Upper lobe of right lung (tissue), 1 donor: ENCODE measurements at regions not wholly inside any gene's neighbourhood (a gene's known extent, or its start where the extent isn't known, plus 50 kb on each side); places are given as distances from the start of the nearest gene placed in this dataset.
"Not testable (repeated sequence)": the region's sequence is repeated elsewhere in the genome, so short reads cannot be mapped to it uniquely, and the experiment has no call there.

ENCODE experiments used
- ATAC-seq: fragments of 200-7000 bp; cut with Tn5 transposase; one replicate; pipeline ENCODE4 v1.9.1; 2020; ENCODE audit warnings: mild to moderate bottlenecking, moderate library complexity
- DNase-seq: peaks from one replicate; pipeline ENCODE4 v3.0.0-alpha.2; 2020
- H3K27ac ChIP-seq: fragments of 200-600 bp; one replicate; pipeline ENCODE4 v1.8.0; 2022
- H3K27me3 ChIP-seq: fragments of 200-600 bp; one replicate; pipeline ENCODE4 v1.8.0; 2022; ENCODE audit warnings: mild to moderate bottlenecking
- H3K36me3 ChIP-seq: fragments of 200-600 bp; one replicate; pipeline ENCODE4 v1.8.0; 2022
- H3K4me1 ChIP-seq: fragments of 200-600 bp; one replicate; pipeline ENCODE4 v1.8.0; 2022
- H3K4me3 ChIP-seq: fragments of 200-600 bp; one replicate; pipeline ENCODE4 v1.8.0; 2022; ENCODE audit warnings: mild to moderate bottlenecking
- H3K9me3 ChIP-seq: fragments of 200-600 bp; one replicate; pipeline ENCODE4 v1.8.0; 2022
- CTCF ChIP-seq: fragments of 200-600 bp; IDR thresholded peaks from one replicate; pipeline ENCODE4 v1.8.0; 2022; ENCODE audit warnings: antibody characterized with exemption
- intact Hi-C: fragments of 100-400 bp; cut with DNase I; formaldehyde crosslinking; loops from one replicate; pipeline ENCODE4 v1.11.0; 2022
- donor health status: DM: no; HTN: yes; CAD: no; lungs with severe emphysema.

GRCh38 chr2:142707318-142707717 lies 170.1 kb upstream of the KYNU start:
- no peak for TF ChIP-seq CTCF
- no peak overlapping the region for H3K4me3 ChIP-seq
- no peak overlapping the region for H3K27ac ChIP-seq
- no peak for DNase-seq
- H3K36me3 ChIP-seq = no peaks in the 10 kb centered on the region
- no peaks in the 10 kb centered on the region for H3K9me3 ChIP-seq
- intact Hi-C loops = no loop called here
- H3K27me3 ChIP-seq = no peaks in the 10 kb centered on the region
- H3K4me1 ChIP-seq = no peaks in the 10 kb centered on the region
- no peak for ATAC-seq

- H3K9me3 ChIP-seq, H3K27ac ChIP-seq, H3K36me3 ChIP-seq, H3K4me1 ChIP-seq, H3K4me3 ChIP-seq, DNase-seq, H3K27me3 ChIP-seq, intact Hi-C loops, ATAC-seq: not testable (repeated sequence)
Measured at GRCh38 chr2:142702397-142702796, 175.1 kb upstream of the KYNU start.

- peak; percentile 58 for ATAC-seq
Measured at GRCh38 chr2:142695350-142696257, 181.9 kb upstream of the KYNU start.

GRCh38 chr2:142694282-142694681 lies 183.2 kb upstream of the KYNU start:
- no peak for TF ChIP-seq CTCF
- H3K27ac ChIP-seq = no peak overlapping the region
- intact Hi-C loops = no loop called here
- H3K4me3 ChIP-seq = no peak overlapping the region
- no peaks in the 10 kb centered on the region for H3K4me1 ChIP-seq
- ATAC-seq = peak; percentile 13
- no peak for DNase-seq
- no peaks in the 10 kb centered on the region for H3K36me3 ChIP-seq
- no peaks in the 10 kb centered on the region for H3K27me3 ChIP-seq
- no peaks in the 10 kb centered on the region for H3K9me3 ChIP-seq

More at GRCh38 chr2:142695350-142696257, 181.9 kb upstream of the KYNU start:
- H3K4me1 ChIP-seq, intact Hi-C loops, H3K4me3 ChIP-seq, H3K27ac ChIP-seq, H3K36me3 ChIP-seq, H3K27me3 ChIP-seq, H3K9me3 ChIP-seq, DNase-seq: not testable (repeated sequence)

GRCh38 chr2:142693171-142693950 lies 184.1 kb upstream of the KYNU start:
- DNase-seq (no peak), ATAC-seq (no peak)
- Histone ChIP-seq H3K36me3 (no peaks in the 10 kb centered on the region), H3K9me3 (no peaks in the 10 kb centered on the region), H3K27ac (no peak overlapping the region), H3K4me1 (no peaks in the 10 kb centered on the region), H3K4me3 (no peak overlapping the region), H3K27me3 (no peaks in the 10 kb centered on the region)
- intact Hi-C loops = no loop called here
- TF ChIP-seq CTCF = no peak

GRCh38 chr2:142688856-142689605 lies 188.4 kb upstream of the KYNU start:
- no peak for DNase-seq
- ATAC-seq = no peak
- H3K4me1 ChIP-seq = no peaks in the 10 kb centered on the region
- intact Hi-C loops = no loop called here
- TF ChIP-seq CTCF = no peak
- no peaks in the 10 kb centered on the region for H3K9me3 ChIP-seq
- no peak overlapping the region for H3K4me3 ChIP-seq
- H3K27ac ChIP-seq = no peak overlapping the region
- no peaks in the 10 kb centered on the region for H3K27me3 ChIP-seq
- H3K36me3 ChIP-seq = no peaks in the 10 kb centered on the region
